Hypothalamus (tissue), 51 donors: ENCODE measurements at regions not wholly inside any gene's neighbourhood (a gene's known extent, or its start where the extent isn't known, plus 50 kb on each side); places are given as distances from the start of the nearest gene placed in this dataset.
"Not testable (repeated sequence)": the region's sequence is repeated elsewhere in the genome, so short reads cannot be mapped to it uniquely, and the experiment has no call there.

Experiments used
- DNase-seq, 51 donors: peaks; one replicate each; lab custom pipeline; 2025; lab: John Stamatoyannopoulos, UW

GRCh38 chr3:74839566-74839965 lies 225.1 kb upstream of the CNTN3 start:
- DNase-seq, result no peak

- no peak for DNase-seq
Observed at GRCh38 chr3:74832925-74833324, 218.5 kb upstream of the CNTN3 start.

- not testable (repeated sequence) for DNase-seq
Observed at GRCh38 chr3:74830845-74831244, 216.4 kb upstream of the CNTN3 start.

- not testable (repeated sequence) for DNase-seq
Observed at GRCh38 chr3:74825404-74825803, 210.9 kb upstream of the CNTN3 start.

GRCh38 chr3:74824366-74824765 lies 209.9 kb upstream of the CNTN3 start:
- DNase-seq, result no peak

- no peak for DNase-seq
Observed at GRCh38 chr3:74814181-74814580, 199.7 kb upstream of the CNTN3 start.

GRCh38 chr3:74812756-74813155 lies 198.3 kb upstream of the CNTN3 start:
- DNase-seq, result no peak

- DNase-seq, result no peak
Observed at GRCh38 chr3:74808506-74809275, 194.2 kb upstream of the CNTN3 start.

- DNase-seq, result no peak
Observed at GRCh38 chr3:74801924-74802323, 187.5 kb upstream of the CNTN3 start.

GRCh38 chr3:74789111-74789510 lies 174.7 kb upstream of the CNTN3 start:
- DNase-seq, result peak in 1 of 51 donors; percentile 2

- peak in 6 of 51 donors; percentile 1 to 58 (median 3) for DNase-seq
Observed at GRCh38 chr3:74787011-74787410, 172.6 kb upstream of the CNTN3 start.

GRCh38 chr3:74771401-74771800 lies 156.9 kb upstream of the CNTN3 start:
- no peak for DNase-seq

GRCh38 chr3:74768010-74768409 lies 153.6 kb upstream of the CNTN3 start:
- DNase-seq, result no peak

GRCh38 chr3:74766405-74766804 lies 151.9 kb upstream of the CNTN3 start:
- DNase-seq, result no peak

- DNase-seq, result no peak
Observed at GRCh38 chr3:74763830-74764229, 149.4 kb upstream of the CNTN3 start.

GRCh38 chr3:74756674-74757073 lies 142.2 kb upstream of the CNTN3 start:
- peak in 3 of 51 donors; percentile 2 to 16 (median 5) for DNase-seq

GRCh38 chr3:74752290-74752689 lies 137.8 kb upstream of the CNTN3 start:
- DNase-seq, result no peak

- no peak for DNase-seq
Observed at GRCh38 chr3:74751775-74752174, 137.3 kb upstream of the CNTN3 start.

- no peak for DNase-seq
Observed at GRCh38 chr3:74750901-74751300, 136.4 kb upstream of the CNTN3 start.

GRCh38 chr3:74739242-74739641 lies 124.8 kb upstream of the CNTN3 start:
- DNase-seq, result no peak

- no peak for DNase-seq
Observed at GRCh38 chr3:74722211-74722610, 107.8 kb upstream of the CNTN3 start.

GRCh38 chr3:74713977-74714376 lies 99.5 kb upstream of the CNTN3 start:
- no peak for DNase-seq
